Astrocyte (in vitro differentiated cells and primary cell): ENCODE measurements at regions not wholly inside any gene's neighbourhood (a gene's known extent, or its start where the extent isn't known, plus 50 kb on each side); places are given as distances from the start of the nearest gene placed in this dataset.
A peak's percentile ranks its signal among the peaks of the same experiment; 100 is the strongest.

Experiments
- DNase-seq: peaks from one replicate; pipeline ENCODE4 v3.0.0-alpha.2; 2010; ENCODE audit warnings: low read depth
- FAIRE-seq: peaks from 2 replicates; lab custom pipeline; 2011; peaks lifted over from hg19 to GRCh38; lab: Jason Lieb, UNC
- H2AFZ ChIP-seq: 2 replicates; pipeline ENCODE4 v1.6.0; 2012; ENCODE audit warnings: low read depth, low read length, inconsistent platforms
- H3K27ac ChIP-seq: 2 replicates; pipeline ENCODE4 v1.5.1; 2011; ENCODE audit warnings: low read depth, low read length, inconsistent platforms
- H3K27me3 ChIP-seq: 2 replicates; pipeline ENCODE4 v1.6.0; 2011; ENCODE audit warnings: low read length, inconsistent platforms; ENCODE audit not compliant: insufficient read depth
- H3K36me3 ChIP-seq: 2 replicates; pipeline ENCODE4 v1.5.1; 2011; ENCODE audit warnings: low read length, inconsistent platforms; ENCODE audit not compliant: insufficient read depth
- H3K4me1 ChIP-seq: 2 replicates; pipeline ENCODE4 v1.5.1; 2011; ENCODE audit warnings: low read length, inconsistent platforms; ENCODE audit not compliant: insufficient read depth
- H3K4me2 ChIP-seq: 2 replicates; pipeline ENCODE4 v1.6.0; 2012; ENCODE audit warnings: low read length, inconsistent platforms
- H3K4me3 ChIP-seq: 2 replicates; pipeline ENCODE4 v1.5.1; 2011; ENCODE audit warnings: low read depth, mild to moderate bottlenecking, low read length, inconsistent platforms; ENCODE audit not compliant: insufficient read depth
- H3K79me2 ChIP-seq: 2 replicates; pipeline ENCODE4 v1.6.0; 2012; ENCODE audit warnings: mild to moderate bottlenecking, low read length, inconsistent platforms; ENCODE audit not compliant: insufficient read depth
- H3K9ac ChIP-seq: 2 replicates; pipeline ENCODE4 v1.6.0; 2012; ENCODE audit warnings: mild to moderate bottlenecking, low read length, inconsistent platforms
- H3K9me3 ChIP-seq: 2 replicates; pipeline ENCODE4 v1.5.1; 2012; ENCODE audit warnings: low read depth, mild to moderate bottlenecking, low read length, inconsistent platforms; ENCODE audit not compliant: insufficient read depth
- H4K20me1 ChIP-seq: 2 replicates; pipeline ENCODE4 v1.6.0; 2012; ENCODE audit warnings: low read length, inconsistent platforms; ENCODE audit not compliant: insufficient read depth
- H3K27ac Mint-ChIP-seq: one replicate; pipeline ENCODE4 v1.8.0; 2021; ENCODE audit warnings: mild to moderate bottlenecking, mixed read lengths; ENCODE audit not compliant: unreplicated experiment
- H3K27me3 Mint-ChIP-seq: one replicate; pipeline ENCODE4 v1.8.0; 2021; ENCODE audit warnings: low read depth, mixed read lengths; ENCODE audit not compliant: unreplicated experiment
- H3K36me3 Mint-ChIP-seq: one replicate; pipeline ENCODE4 v1.8.0; 2021; ENCODE audit warnings: low read depth, mixed read lengths; ENCODE audit not compliant: unreplicated experiment
- H3K4me1 Mint-ChIP-seq: one replicate; pipeline ENCODE4 v1.8.0; 2021; ENCODE audit warnings: low read depth, mixed read lengths; ENCODE audit not compliant: unreplicated experiment
- H3K4me3 Mint-ChIP-seq: one replicate; pipeline ENCODE4 v1.8.0; 2021; ENCODE audit warnings: mild to moderate bottlenecking, moderate library complexity, mixed read lengths; ENCODE audit not compliant: unreplicated experiment
- H3K9me3 Mint-ChIP-seq: one replicate; pipeline ENCODE4 v1.8.0; 2021; ENCODE audit warnings: mild to moderate bottlenecking, mixed read lengths; ENCODE audit not compliant: unreplicated experiment
- CTCF ChIP-seq: IDR thresholded peaks from 2 replicates; pipeline ENCODE4 v1.5.1; 2011; ENCODE audit warnings: low read depth, mild to moderate bottlenecking, inconsistent platforms, low read length, moderate library complexity; ENCODE audit not compliant: insufficient read depth
- EZH2 ChIP-seq: IDR thresholded peaks from 2 replicates; pipeline ENCODE4 v1.6.1; 2012; ENCODE audit warnings: mild to moderate bottlenecking, low read length, inconsistent platforms; ENCODE audit not compliant: insufficient read depth

GRCh38 chr5:85096421-85096820 is 711.7 kb upstream of the EDIL3 start:
- no peak for FAIRE-seq
- peak; percentile 20 for DNase-seq
- no peaks in the 10 kb centered on the region for H3K36me3 ChIP-seq
- H3K4me2 ChIP-seq = no peak overlapping the region
- Mint-ChIP-seq H3K4me3 (no peak overlapping the region), H3K27ac (no peak overlapping the region), H3K36me3 (peaks cover 2% of the 10 kb centered on the region), H3K4me1 (no peaks in the 10 kb centered on the region), H3K27me3 (no peaks in the 10 kb centered on the region), H3K9me3 (peaks cover 12% of the 10 kb centered on the region)
- TF ChIP-seq CTCF (no peak), EZH2 (no peak)
- no peak overlapping the region for H2AFZ ChIP-seq
- no peak overlapping the region for H3K27ac ChIP-seq
- no peaks in the 10 kb centered on the region for H3K79me2 ChIP-seq
- H3K9ac ChIP-seq = no peak overlapping the region
- H3K27me3 ChIP-seq = no peaks in the 10 kb centered on the region
- H3K4me1 ChIP-seq = no peaks in the 10 kb centered on the region
- H3K9me3 ChIP-seq = peaks cover 2% of the 10 kb centered on the region
- no peak overlapping the region for H3K4me3 ChIP-seq
- no peaks in the 10 kb centered on the region for H4K20me1 ChIP-seq

- H3K9me3 Mint-ChIP-seq = no peaks in the 10 kb centered on the region
- no peak overlapping the region for H3K4me3 ChIP-seq
- no peak for DNase-seq
- H3K27me3 Mint-ChIP-seq = no peaks in the 10 kb centered on the region
- no peaks in the 10 kb centered on the region for H3K36me3 Mint-ChIP-seq
- no peak overlapping the region for H3K4me2 ChIP-seq
- H3K9me3 ChIP-seq = no peaks in the 10 kb centered on the region
- H3K36me3 ChIP-seq = no peaks in the 10 kb centered on the region
- no peak overlapping the region for H3K27ac Mint-ChIP-seq
- H3K27me3 ChIP-seq = no peaks in the 10 kb centered on the region
- no peak overlapping the region for H2AFZ ChIP-seq
- H3K4me1 ChIP-seq = no peaks in the 10 kb centered on the region
- H3K4me1 Mint-ChIP-seq = no peaks in the 10 kb centered on the region
- no peak overlapping the region for H3K4me3 Mint-ChIP-seq
- H3K79me2 ChIP-seq = no peaks in the 10 kb centered on the region
- no peak overlapping the region for H3K27ac ChIP-seq
- FAIRE-seq = no peak
- no peak overlapping the region for H3K9ac ChIP-seq
- no peaks in the 10 kb centered on the region for H4K20me1 ChIP-seq
- no peak for TF ChIP-seq EZH2
These were observed 723.8 kb upstream of the EDIL3 start for GRCh38 chr5:85108471-85108870.

- Histone ChIP-seq H2AFZ (no peak overlapping the region), H4K20me1 (no peaks in the 10 kb centered on the region), H3K27ac (no peak overlapping the region), H3K9ac (no peak overlapping the region), H3K4me2 (no peak overlapping the region), H3K9me3 (no peaks in the 10 kb centered on the region), H3K36me3 (no peaks in the 10 kb centered on the region), H3K4me1 (no peaks in the 10 kb centered on the region), H3K79me2 (no peaks in the 10 kb centered on the region), H3K27me3 (no peaks in the 10 kb centered on the region), H3K4me3 (no peak overlapping the region)
- Mint-ChIP-seq H3K27ac (no peak overlapping the region), H3K36me3 (no peaks in the 10 kb centered on the region), H3K27me3 (no peaks in the 10 kb centered on the region), H3K9me3 (no peaks in the 10 kb centered on the region), H3K4me3 (no peak overlapping the region), H3K4me1 (no peaks in the 10 kb centered on the region)
- FAIRE-seq (no peak), DNase-seq (peak; percentile 20)
- TF ChIP-seq EZH2 (no peak), CTCF (no peak)
These were observed 724.9 kb upstream of the EDIL3 start for GRCh38 chr5:85109616-85110015.
